CD4-positive, alpha-beta T cell treated with Interleukin-15 for 1 hour (primary cell): ENCODE measurements at regions not wholly inside any gene's neighbourhood (a gene's known extent, or its start where the extent isn't known, plus 50 kb on each side); places are given as distances from the start of the nearest gene placed in this dataset.
"Not testable (repeated sequence)": the region's sequence is repeated elsewhere in the genome, so short reads cannot be mapped to it uniquely, and the experiment has no call there.

ENCODE experiments used
- DNase-seq: peaks from one replicate; pipeline ENCODE4 v3.0.0-alpha.2; 2020

GRCh38 chr9:40768646-40769198, 359.8 kb downstream of the FOXD4L6 start:
- not testable (repeated sequence) for DNase-seq

DNA sequence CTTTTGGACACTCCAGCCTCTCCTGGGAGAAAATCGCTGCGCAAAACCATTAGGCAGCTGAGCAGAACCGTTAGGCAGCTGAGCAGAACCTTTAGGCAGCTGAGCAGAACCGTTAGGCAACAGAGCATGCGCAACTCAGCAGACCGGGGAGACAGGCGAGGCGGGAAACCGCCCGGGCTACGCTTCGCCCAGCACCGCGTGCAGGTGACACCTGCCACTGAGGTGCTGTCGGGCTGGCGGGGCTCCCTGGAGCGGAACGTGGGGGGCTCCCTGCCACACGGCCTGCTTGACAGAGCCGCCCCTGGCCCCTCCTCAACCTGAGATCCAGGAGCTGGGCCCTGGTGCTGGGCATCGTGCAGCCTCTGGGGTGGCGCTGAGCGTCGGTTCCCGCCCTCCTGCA, 360.3 kb downstream of the FOXD4L6 start:
- DNase-seq, result not testable (repeated sequence)

- DNase-seq, result not testable (repeated sequence)
Measured at GRCh38 chr9:40754957-40755356, 373.5 kb downstream of the FOXD4L6 start.

DNA sequence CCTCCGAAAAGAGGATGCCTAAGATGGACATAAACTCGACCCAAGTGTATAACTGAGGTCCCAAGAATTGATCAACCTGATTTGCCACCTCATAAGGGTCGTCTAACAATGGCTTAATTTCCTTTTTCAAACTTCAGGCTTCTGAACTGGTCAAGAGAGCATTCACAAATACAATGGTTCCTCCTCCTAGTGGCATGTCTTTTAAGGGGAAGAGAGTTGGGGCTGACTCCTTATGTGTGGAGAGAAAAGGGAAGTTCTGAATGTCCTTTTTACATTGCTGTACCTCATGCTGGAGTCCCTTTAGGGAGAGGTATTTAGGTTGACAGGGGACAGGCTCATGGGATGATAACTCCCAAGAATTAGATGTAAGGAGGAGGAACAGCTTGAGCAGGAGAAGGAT, 375.2 kb downstream of the FOXD4L6 start:
- not testable (repeated sequence) for DNase-seq

DNA sequence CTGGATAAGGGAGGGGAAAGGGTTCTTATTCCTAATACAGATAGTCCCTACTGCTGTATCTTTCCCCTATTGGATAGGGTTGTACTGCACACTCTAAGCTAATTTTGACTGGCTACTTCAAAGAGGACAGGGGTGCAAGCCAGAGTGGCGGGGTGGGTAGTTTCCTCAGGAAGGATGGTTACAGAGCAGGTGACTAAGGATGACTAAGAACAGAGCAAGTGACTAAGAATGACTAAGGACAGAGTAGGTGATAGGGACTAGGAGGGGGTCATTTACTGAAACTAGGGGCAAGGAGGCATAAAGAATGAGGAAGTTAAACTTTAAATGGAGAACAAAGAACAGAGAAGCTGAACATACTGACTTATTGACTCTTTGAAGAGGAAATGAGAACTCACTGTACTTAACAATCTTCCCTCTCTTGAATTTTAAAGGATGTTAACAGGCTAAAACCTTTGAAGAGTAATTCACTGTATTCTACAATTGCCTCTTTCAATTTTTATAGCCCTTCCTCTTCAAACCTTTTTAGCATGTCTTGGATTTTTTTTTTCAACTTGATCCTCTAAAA, 381.5 kb downstream of the FOXD4L6 start:
- peak; percentile 17 for DNase-seq
